ENCODE measurements at regions not wholly inside any gene's neighbourhood (a gene's known extent, or its start where the extent isn't known, plus 50 kb on each side); places are given as distances from the start of the nearest gene placed in this dataset.

GRCh38 chr1:14318830-14319229 lies 279.7 kb upstream of the KAZN start (continued):
- TF ChIP-seq CC2D1A (CRISPR knock-in tag; IDR thresholded peaks at IDR 0.05) = no peak
- no peak for TF ChIP-seq ZNF562 (CRISPR knock-in tag; IDR thresholded peaks at IDR 0.05; ENCODE audit: borderline replicate concordance)
- TF ChIP-seq ZNF513 (CRISPR knock-in tag; conservative IDR thresholded peaks at IDR 0.05) = no peak
- no peak for TF ChIP-seq NR1H2 (CRISPR knock-in tag; IDR thresholded peaks at IDR 0.05; ENCODE audit: borderline replicate concordance, low read depth)

- Histone ChIP-seq H3K9me3 (ENCODE audit: low read length) (no peaks in the 10 kb centered on the region), H3K9ac (ENCODE audit: insufficient read depth, low read depth, low read length) (no peak overlapping the region), H3K27ac (ENCODE audit: extremely low read length, insufficient read depth, low read length) (no peak overlapping the region), H2AFZ (ENCODE audit: low read length) (no peak overlapping the region), H3K4me3 (replicated peaks in 1 of 3; ENCODE audit: insufficient read depth in 1 of 3, low read depth in 2 of 3, low read length in 3 of 3) (no peak overlapping the region), H3K36me3 (replicated peaks in 1 of 2; ENCODE audit: control insufficient read depth in 1 of 2, insufficient read depth in 2 of 2, low read length in 2 of 2) (no peaks in the 10 kb centered on the region), H3K27me3 (ENCODE audit: control insufficient read depth in 1 of 2, insufficient read depth in 2 of 2, low read length in 2 of 2) (no peaks in the 10 kb centered on the region; a peak in 1 of 5 replicates), H4K20me1 (ENCODE audit: insufficient read depth, low read length) (no peaks in the 10 kb centered on the region), H3K4me1 (ENCODE audit: insufficient read depth, low read length) (no peaks in the 10 kb centered on the region), H3K4me2 (ENCODE audit: low read depth, low read length) (no peak overlapping the region), H3K79me2 (ENCODE audit: insufficient read depth, low read length) (no peaks in the 10 kb centered on the region)
- BruUV-seq (replicated peaks) = no TSS peak
- 3% methylated on average over 2 of the region's 2 CpGs for WGBS (ENCODE audit: low lambda C conversion rate)
- in situ Hi-C loops (cut with HindIII; ENCODE audit: extremely low pct_ligation_motif_present, low pct_unique_long_range_greater_than_20kb) (no loop called here), intact Hi-C loops (cut with micrococcal nuclease; ENCODE audit: unreplicated experiment) (no loop called here)
- DNase-seq (ENCODE audit: low spot score) (no peak), ATAC-seq (no peak), FAIRE-seq (no peak)
- TF ChIP-seq ZHX2 (IDR thresholded peaks at IDR 0.05; ENCODE audit: low read depth) (no peak), ZHX2 (CRISPR knock-in tag; IDR thresholded peaks at IDR 0.05; ENCODE audit: borderline replicate concordance) (no peak), ZNF335 (CRISPR knock-in tag; IDR thresholded peaks at IDR 0.05) (no peak), SNRNP70 (IDR thresholded peaks at IDR 0.05; ENCODE audit: low read depth, low read length) (no peak), MIER2 (CRISPR knock-in tag; IDR thresholded peaks at IDR 0.05) (no peak), ZNF235 (CRISPR knock-in tag; IDR thresholded peaks at IDR 0.05; ENCODE audit: borderline replicate concordance) (no peak), ZNF234 (CRISPR knock-in tag; conservative IDR thresholded peaks at IDR 0.05) (no peak)
- ChIA-PET CTCF (ENCODE audit: low intra/inter-chr PET ratio, low total read pairs) (no interaction called here), POLR2A (no interaction called here)
Observed at GRCh38 chr1:14320518-14320917, 278.0 kb upstream of the KAZN start.
